ENCODE measurements at regions not wholly inside any gene's neighbourhood (a gene's known extent, or its start where the extent isn't known, plus 50 kb on each side); places are given as distances from the start of the nearest gene placed in this dataset.

GRCh38 chr5:167950126-167950721, 341.2 kb upstream of the WWC1 start:
- no peak overlapping the region for H3K4me2 ChIP-seq (ENCODE audit: low read depth, low read length)
- no peak for ATAC-seq
- CTCF ChIA-PET (ENCODE audit: low intra/inter-chr PET ratio, low total read pairs): no interaction called here
- TF ChIP-seq ZFYVE20 (CRISPR knock-in tag; IDR thresholded peaks at IDR 0.05; ENCODE audit: borderline replicate concordance, low read depth): no peak
- no peak for TF ChIP-seq HNRNPH1 (optimal IDR thresholded peaks at IDR 0.05; ENCODE audit: low read depth, low read length)
- no peak for TF ChIP-seq BRD4 (CRISPR knock-in tag; IDR thresholded peaks at IDR 0.05)
- no peak for TF ChIP-seq TRIM22 (IDR thresholded peaks at IDR 0.05)
- TF ChIP-seq ZBTB14 (CRISPR knock-in tag; IDR thresholded peaks at IDR 0.05): no peak
- no peak for TF ChIP-seq REST (IDR thresholded peaks at IDR 0.05; ENCODE audit: borderline replicate concordance in 1 of 2, low read depth in 1 of 2, low read length in 2 of 2)
- no peak for TF ChIP-seq ATF5 (CRISPR knock-in tag; IDR thresholded peaks at IDR 0.05; ENCODE audit: low read depth)
- no peak for TF ChIP-seq CHCHD3 (CRISPR knock-in tag; IDR thresholded peaks at IDR 0.05)
- TF ChIP-seq ZNF652 (CRISPR knock-in tag; IDR thresholded peaks at IDR 0.05; ENCODE audit: borderline replicate concordance, low read depth): no peak
- no peak for TF ChIP-seq CBX5 (CRISPR knock-in tag; IDR thresholded peaks at IDR 0.05; ENCODE audit: borderline replicate concordance)
- no peak for TF ChIP-seq ZNF431 (CRISPR knock-in tag; IDR thresholded peaks at IDR 0.05; ENCODE audit: borderline replicate concordance, low read depth)
- TF ChIP-seq ZNF460 (CRISPR knock-in tag; IDR thresholded peaks at IDR 0.05; ENCODE audit: borderline replicate concordance): no peak
- no peak for TF ChIP-seq NFE2 (CRISPR knock-in tag; IDR thresholded peaks at IDR 0.05)
- TF ChIP-seq E2F2 (CRISPR knock-in tag; IDR thresholded peaks at IDR 0.05; ENCODE audit: borderline replicate concordance): no peak
- no peak for TF ChIP-seq CEBPB (IDR thresholded peaks at IDR 0.05; ENCODE audit: borderline replicate concordance, low read depth, low read length)
- no peak for TF ChIP-seq THAP7 (CRISPR knock-in tag; IDR thresholded peaks at IDR 0.05)

More at GRCh38 chr5:167950126-167950721, 341.2 kb upstream of the WWC1 start:
- Histone ChIP-seq H4K20me1 (ENCODE audit: insufficient read depth, low read length) (no peaks in the 10 kb centered on the region), H2AFZ (ENCODE audit: low read length) (no peak overlapping the region), H3K9me3 (ENCODE audit: low read length) (no peaks in the 10 kb centered on the region), H3K4me3 (replicated peaks in 1 of 3; ENCODE audit: insufficient read depth in 1 of 3, low read depth in 2 of 3, low read length in 3 of 3) (no peak overlapping the region), H3K4me1 (ENCODE audit: insufficient read depth, low read length) (no peaks in the 10 kb centered on the region), H3K36me3 (replicated peaks in 1 of 2; ENCODE audit: control insufficient read depth in 1 of 2, insufficient read depth in 2 of 2, low read length in 2 of 2) (no peaks in the 10 kb centered on the region), H3K27me3 (ENCODE audit: control insufficient read depth in 1 of 2, insufficient read depth in 2 of 2, low read length in 2 of 2) (peaks cover 0 to 3% of the 10 kb centered on the region in 2 experiments; a peak in 1 of 5 replicates), H3K27ac (ENCODE audit: extremely low read length, insufficient read depth, low read length) (no peak overlapping the region), H3K9ac (ENCODE audit: insufficient read depth, low read depth, low read length) (no peak overlapping the region), H3K79me2 (ENCODE audit: insufficient read depth, low read length) (no peaks in the 10 kb centered on the region)
- BruUV-seq (replicated peaks): no TSS peak
- in situ Hi-C loops (cut with HindIII; ENCODE audit: extremely low pct_ligation_motif_present, low pct_unique_long_range_greater_than_20kb): no loop called here
- POLR2A ChIA-PET: no interaction called here
- no peak for FAIRE-seq
- WGBS (ENCODE audit: low lambda C conversion rate): 20% methylated on average over 5 of the region's 5 CpGs
- intact Hi-C loops (cut with micrococcal nuclease; ENCODE audit: unreplicated experiment): no loop called here
- DNase-seq (ENCODE audit: low spot score): no peak
